Head of caudate nucleus (tissue), 42 donors: ENCODE measurements at regions not wholly inside any gene's neighbourhood (a gene's known extent, or its start where the extent isn't known, plus 50 kb on each side); places are given as distances from the start of the nearest gene placed in this dataset.
"Not testable (repeated sequence)": the region's sequence is repeated elsewhere in the genome, so short reads cannot be mapped to it uniquely, and the experiment has no call there.

Experiments used
- DNase-seq, 42 donors: peaks; one replicate each; pipeline versions ENCODE4 v3.0.0 to v3.0.0-alpha.2; 2020 to 2021; ENCODE audit warnings: mixed read lengths in 7 of 42
- intact Hi-C: fragments of 100-400 bp; cut with DNase I; formaldehyde crosslinking; loops from one replicate; pipeline ENCODE4 v1.15.0; 2022

GRCh38 chr7:42729053-42729765, 182.7 kb downstream of the C7orf25 start:
- DNase-seq: no peak
- intact Hi-C loops: no loop called here

GRCh38 chr7:42727451-42727850, 184.4 kb downstream of the C7orf25 start:
- intact Hi-C loops: no loop called here
- no peak for DNase-seq

- DNase-seq: no peak
- intact Hi-C loops: no loop called here
These were observed 185.6 kb downstream of the C7orf25 start for GRCh38 chr7:42726066-42726785.

GRCh38 chr7:42722716-42723115, 189.2 kb downstream of the C7orf25 start:
- peak in 1 of 42 donors; percentile 13 for DNase-seq
- intact Hi-C loops: no loop called here

GRCh38 chr7:42722198-42722597, 189.7 kb downstream of the C7orf25 start:
- intact Hi-C loops: no loop called here
- no peak for DNase-seq

GRCh38 chr7:42720991-42721796, 190.7 kb downstream of the C7orf25 start:
- intact Hi-C loops: no loop called here
- no peak for DNase-seq

- intact Hi-C loops: no loop called here
- no peak for DNase-seq
These were observed 191.9 kb downstream of the C7orf25 start for GRCh38 chr7:42720012-42720411.

- intact Hi-C loops, DNase-seq: not testable (repeated sequence)
These were observed 193.4 kb downstream of the C7orf25 start for GRCh38 chr7:42718466-42718865.

- DNase-seq: no peak
- intact Hi-C loops: no loop called here
These were observed 197.5 kb downstream of the C7orf25 start for GRCh38 chr7:42714356-42714755.

- no peak for DNase-seq
- intact Hi-C loops: no loop called here
These were observed 202.6 kb downstream of the C7orf25 start for GRCh38 chr7:42709284-42709683.

GRCh38 chr7:42704710-42705109, 207.2 kb downstream of the C7orf25 start:
- DNase-seq: no peak
- intact Hi-C loops: no loop called here

- DNase-seq: no peak
- intact Hi-C loops: no loop called here
These were observed 209.2 kb downstream of the C7orf25 start for GRCh38 chr7:42702647-42703046.

GRCh38 chr7:42700406-42701327, 211.2 kb downstream of the C7orf25 start:
- DNase-seq: no peak
- intact Hi-C loops: no loop called here

- peak in 13 of 42 donors; percentile 15 to 52 (median 32) for DNase-seq
- intact Hi-C loops: no loop called here
These were observed 212.3 kb downstream of the C7orf25 start for GRCh38 chr7:42699380-42700178.

- no peak for DNase-seq
- intact Hi-C loops: no loop called here
These were observed 213.1 kb downstream of the C7orf25 start for GRCh38 chr7:42698600-42699374.

GRCh38 chr7:42694894-42695507, 216.9 kb downstream of the C7orf25 start:
- DNase-seq: no peak
- intact Hi-C loops: no loop called here

- no peak for DNase-seq
- intact Hi-C loops: no loop called here
These were observed 218.1 kb downstream of the C7orf25 start for GRCh38 chr7:42693722-42694121.
